Stimulated activated CD8-positive, alpha-beta memory T cell treated with anti-CD3 and anti-CD28 coated beads, Interleukin-7, amount 100 ng/mL, for 4 hours (primary cell): ENCODE measurements at regions not wholly inside any gene's neighbourhood (a gene's known extent, or its start where the extent isn't known, plus 50 kb on each side); places are given as distances from the start of the nearest gene placed in this dataset.

Experiments used
- DNase-seq, 2 donors: peaks; one replicate each; pipeline ENCODE4 v3.0.0-alpha.2; 2020; ENCODE audit warnings: low read depth in 2 of 2

DNA sequence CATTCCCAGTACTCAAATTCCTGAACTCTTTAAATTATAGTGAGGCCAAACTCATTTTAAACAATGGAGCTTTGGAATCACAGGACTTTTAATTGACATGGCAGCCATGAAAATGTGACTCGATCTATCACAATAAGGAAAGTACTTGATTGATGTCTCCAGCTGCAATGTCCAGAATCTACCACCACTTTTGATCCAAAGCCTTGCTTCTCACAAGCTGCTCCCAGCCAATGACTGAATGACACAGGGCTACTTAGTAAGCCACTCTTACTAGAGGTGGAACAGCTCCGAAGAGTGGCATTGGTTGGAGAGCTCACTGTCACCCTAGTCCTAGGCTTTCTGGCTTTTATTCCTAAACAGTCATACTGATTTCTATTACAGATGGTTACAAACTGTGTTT lies 270.1 kb downstream of the IRS1 start:
- DNase-seq: no peak

DNA sequence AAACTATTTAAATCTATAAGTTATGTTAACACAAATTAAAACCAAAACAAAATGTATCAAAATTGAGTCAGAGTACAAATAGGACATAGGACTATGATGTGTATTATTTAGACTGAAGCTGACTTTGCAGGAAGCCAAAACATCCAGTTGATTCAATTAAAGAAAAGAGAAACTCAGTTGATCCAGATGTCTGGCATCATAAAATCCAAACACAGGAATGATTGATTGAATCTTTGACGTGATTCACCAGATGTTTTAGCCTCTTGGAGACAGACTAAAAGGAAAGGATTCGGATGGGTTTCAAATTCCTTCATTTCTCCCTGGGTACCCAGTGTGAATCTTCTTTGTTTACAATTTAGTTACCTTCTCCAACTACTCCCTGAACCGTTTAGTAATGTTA lies 272.9 kb downstream of the IRS1 start:
- no peak for DNase-seq

DNA sequence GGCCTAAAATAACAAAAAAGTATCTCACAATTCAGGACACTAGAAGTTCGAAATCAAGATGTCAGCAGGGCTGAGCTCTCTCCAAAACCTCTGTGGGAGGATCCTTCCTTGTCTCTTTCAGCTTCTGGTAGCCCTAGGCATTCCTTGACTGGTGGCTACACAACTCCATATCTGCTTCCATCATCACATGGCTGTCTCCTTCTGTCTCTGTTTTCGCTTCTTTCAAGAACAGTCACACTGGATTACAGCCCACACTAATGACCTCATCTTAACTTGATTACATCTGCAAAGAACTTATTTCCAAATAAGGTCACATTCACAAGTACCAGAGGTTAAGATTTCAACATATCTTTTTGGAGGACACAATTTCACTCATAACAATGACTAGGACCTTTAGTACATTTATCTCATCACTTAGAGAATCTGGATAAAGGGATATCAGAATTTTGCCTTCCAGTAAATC lies 275.2 kb downstream of the IRS1 start:
- no peak for DNase-seq

DNA sequence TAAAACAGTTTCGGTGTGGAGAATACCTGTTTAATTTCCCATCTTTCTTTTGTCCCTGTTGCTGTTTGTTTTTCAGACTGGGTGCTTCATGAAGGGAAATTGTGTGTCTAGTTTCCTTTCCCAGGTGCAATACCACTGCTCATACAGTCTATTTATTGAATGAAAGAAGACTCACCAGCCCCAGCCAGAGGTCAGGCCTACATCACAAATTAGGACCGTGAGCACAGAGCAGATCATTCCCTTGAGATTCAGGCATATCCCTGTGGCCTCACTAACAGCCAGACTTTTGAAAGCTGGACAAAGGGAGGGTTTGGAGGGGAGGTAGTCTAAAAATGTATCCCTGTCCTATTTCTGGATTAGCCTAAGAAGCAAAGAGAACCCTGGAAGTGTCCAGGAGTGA lies 278.9 kb downstream of the IRS1 start:
- no peak for DNase-seq

DNA sequence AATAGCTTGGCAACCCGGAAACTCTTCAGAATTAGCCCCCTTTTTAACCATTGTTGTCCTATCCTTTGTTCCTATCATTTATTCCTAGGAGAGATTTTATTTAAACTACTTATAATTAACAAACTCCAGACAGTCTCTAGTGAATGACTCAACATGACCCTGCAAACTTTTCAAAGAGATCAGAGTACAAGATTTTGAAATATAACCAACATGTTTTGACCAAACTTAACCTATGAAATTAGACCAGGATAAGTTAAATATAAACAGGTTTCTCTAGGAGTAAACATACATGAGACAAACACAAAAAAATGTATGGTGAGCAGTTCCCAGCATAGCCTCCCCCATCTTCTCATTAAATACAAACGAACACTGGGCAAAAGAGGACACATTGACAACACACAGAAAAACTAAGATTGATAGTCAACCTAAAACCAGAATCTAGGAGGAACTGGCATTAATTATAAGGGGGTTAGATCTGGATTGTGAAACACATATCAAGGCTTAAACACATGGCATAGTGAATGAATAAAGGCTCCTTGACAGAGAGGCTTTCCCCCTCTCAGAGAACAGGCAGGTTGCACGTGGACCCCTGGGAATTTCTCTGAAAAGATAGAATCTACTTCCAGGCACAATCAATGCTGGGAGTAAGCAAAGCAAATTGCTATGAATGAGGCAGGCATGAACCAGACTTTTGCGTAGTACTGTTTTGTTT lies 284.1 kb downstream of the IRS1 start:
- DNase-seq: no peak

DNA sequence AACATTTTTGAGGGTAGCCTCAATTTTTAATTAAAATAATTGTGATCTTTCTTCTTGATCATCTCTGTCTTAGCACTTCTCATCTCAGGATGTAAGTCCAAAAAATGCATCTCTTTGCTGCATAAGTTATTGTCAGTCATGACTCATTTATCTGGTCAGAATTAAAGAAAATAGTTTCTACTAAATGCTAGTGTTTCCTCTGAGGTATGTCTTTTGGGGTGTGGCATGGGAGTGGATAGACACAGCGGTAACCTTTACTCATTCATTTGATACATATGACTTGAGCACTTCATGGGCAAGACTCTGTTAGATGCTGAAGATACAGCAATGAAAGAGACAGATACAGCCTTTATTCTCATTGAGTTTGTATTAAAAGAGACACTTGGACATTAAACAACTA lies 284.7 kb downstream of the IRS1 start:
- DNase-seq: no peak

DNA sequence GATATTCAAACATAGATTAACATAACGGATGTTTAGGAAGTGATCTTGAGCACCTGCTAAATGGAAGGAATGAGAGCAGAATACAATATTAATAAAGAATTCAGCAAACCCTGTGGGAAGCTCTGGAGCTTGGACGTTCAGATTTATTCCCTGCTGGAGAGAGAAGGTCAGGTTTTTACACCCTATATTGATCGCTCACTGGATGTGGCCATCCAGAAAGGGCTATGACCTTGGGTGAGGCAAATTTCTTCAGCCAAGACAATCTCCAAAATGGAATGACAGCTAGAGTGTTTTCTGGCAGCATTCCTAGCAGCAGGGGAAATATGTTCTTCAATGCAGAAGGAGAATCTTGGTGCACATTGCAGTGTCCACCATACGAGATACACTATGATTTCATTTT lies 288.3 kb downstream of the IRS1 start:
- no peak for DNase-seq

DNA sequence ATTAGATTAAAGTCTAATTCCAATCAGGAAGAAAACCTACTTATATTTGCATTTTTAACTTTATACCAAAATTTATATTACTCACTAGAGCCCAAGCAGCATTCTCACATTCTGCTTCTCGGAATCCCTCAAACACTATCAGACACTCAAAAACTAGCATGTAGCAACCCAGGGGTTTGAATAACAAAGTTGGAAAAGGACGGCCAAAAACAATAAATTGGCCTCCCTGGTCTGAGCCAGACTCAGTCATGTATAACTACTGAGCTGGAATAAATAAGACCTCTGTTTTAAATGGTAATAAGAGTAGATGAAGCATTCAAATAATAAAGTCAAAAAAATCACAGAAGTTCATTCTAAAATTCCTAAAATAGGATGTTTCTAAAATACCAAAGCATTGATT lies 290.9 kb downstream of the IRS1 start:
- DNase-seq: no peak

DNA sequence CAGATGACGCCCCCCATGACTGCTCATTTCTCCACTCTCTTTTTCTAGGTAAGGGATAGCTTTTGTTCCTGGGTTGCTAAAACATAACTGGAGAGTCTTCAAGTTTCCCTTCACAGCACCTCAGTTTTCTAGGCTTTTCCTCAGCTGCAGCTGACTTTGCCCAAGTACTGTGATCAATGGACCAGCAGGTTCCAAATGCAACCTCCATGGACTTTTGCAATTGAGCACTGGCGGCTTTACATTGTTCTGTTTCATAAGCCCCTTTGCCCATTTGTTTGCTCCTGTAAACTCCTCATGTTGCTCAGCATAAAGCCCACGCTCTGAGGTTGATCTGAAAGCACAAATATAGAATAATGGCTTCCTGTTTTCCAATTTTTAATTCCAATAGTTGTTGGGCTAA lies 291.6 kb downstream of the IRS1 start:
- no peak for DNase-seq

DNA sequence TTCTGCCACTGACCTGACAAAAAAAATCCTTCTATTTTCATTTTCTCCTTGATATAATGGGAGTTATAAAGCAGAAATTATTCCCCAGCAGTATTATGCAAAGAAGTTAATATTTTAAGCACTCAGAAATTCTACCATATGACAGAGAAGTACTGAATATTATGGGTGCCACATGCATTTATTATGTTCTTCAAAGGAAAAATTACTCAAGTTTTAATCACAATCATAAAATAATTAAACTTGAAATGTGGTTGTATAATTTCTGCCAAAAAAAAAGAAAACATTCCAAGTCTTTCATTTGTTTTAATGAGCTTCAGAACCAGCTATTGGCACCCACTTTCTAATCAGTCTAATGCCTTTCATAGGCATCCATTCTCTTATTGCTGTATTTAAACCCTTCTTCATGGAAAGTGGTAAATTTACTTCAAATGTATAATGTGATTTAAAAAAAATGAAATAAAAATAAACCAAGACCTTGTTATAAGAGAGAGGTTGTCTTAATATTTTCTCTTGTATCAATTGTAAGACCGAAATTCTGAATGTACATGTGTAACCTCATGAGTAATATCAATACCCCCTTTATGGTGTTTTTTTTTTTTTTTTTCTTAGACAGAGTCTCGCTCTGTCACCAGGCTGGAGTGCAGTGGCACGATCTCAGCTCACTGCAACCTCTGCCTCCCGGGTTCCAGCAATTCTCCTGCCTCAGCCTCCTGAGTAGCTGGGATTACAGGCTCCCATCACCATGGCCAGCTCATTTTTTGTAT lies 302.3 kb downstream of the IRS1 start:
- no peak for DNase-seq

DNA sequence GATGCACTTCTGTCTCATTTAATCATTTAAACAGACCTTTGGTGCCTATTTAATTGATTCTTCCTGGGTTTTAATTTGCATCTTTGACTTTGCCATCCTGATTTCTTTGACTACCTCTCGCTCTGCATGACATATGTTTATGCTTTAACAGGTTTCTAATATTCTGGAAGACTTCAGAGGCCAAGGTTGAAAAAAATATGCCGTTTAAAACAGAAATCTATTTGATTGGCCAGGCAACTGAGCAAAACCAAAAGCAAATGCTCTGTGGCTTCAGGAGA lies 303.4 kb downstream of the IRS1 start:
- no peak for DNase-seq

DNA sequence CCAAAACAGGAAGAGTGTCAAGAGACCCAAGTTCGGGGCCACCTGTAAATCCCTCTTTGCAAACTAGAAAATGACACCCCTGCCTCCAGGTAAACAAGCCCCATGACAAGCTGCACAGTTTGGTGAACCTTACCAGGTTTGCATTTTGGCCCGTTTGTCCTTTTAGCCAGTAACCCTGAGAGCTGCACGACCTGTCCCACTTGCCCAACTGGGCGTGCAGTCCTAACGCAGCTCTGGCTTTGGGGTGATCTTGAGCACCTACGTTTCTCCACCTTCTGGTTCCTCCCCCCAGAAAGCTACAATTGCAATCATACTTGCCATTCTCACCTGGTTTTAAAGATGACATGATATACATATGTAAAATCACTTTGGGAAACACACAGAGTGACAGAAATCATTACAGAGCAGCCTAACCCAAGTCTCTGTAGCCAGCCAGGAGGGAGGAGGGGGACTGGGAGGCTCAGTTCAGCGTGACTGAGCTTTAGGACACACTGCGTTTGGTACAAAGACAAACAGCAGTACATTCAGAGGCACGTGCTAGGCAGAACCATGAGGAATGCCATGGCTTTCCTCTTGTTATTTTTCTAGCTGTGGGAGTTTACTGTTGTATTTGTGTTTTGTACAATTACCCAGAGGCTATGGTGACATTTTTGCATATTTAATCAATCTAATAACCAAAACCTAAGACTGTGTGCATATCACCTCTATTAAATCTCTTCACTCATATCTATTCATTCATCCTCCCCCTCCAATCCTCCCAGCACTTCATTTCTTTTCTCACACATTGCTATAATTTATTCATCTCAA lies 304.0 kb downstream of the IRS1 start:
- no peak for DNase-seq

DNA sequence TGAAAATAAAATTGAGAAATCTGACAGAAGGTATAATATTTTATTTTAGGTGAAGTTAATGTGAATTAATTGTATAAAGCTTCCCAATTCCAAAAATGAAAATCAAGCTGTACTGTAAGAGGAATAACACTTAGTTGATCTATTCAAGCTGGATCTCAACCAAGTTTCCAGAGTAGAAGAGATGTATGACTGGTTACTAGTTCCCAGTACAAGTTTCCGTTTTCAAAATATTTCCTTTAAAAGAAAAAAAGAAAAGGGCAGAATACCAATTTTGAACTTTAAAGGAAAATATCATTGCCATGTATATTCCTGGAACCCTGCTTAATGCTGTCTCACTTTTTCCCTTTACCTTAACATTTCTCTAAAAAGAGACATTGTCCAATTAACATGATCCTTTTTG lies 308.5 kb downstream of the IRS1 start:
- DNase-seq: no peak

DNA sequence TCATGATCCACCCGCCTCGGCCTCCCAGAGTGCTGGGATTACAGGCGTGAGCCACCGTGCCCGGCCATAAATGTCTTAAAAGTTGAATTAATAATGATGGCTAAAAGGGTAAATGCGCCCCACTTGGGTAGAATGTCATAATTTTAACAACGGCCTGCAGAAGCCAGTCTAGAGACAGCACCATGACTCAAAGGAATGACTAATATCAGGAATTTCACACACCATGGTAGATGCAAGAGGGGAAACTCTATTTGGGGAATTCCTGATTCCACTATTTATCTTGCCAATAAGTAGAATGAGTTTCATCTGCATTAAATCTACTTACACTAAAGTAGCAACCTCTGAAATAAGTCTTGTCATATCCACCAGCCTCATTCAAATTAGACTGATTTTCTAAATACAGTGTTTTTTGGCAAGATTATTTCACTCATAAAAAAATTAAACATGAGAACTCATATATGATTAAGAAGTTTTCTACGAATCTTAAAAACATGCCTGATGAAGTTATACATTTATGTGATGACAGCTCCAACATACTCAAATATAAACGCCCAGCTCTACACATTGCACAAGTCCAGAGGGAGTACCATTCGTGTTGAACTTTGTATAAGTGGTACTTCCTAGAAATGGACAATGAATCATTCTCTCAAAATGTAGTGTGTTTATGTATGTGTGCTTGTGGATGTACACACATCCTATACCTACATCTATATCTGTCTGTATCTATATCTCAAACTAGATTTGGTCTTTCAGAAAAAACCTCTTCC lies 309.7 kb downstream of the IRS1 start:
- DNase-seq: no peak

DNA sequence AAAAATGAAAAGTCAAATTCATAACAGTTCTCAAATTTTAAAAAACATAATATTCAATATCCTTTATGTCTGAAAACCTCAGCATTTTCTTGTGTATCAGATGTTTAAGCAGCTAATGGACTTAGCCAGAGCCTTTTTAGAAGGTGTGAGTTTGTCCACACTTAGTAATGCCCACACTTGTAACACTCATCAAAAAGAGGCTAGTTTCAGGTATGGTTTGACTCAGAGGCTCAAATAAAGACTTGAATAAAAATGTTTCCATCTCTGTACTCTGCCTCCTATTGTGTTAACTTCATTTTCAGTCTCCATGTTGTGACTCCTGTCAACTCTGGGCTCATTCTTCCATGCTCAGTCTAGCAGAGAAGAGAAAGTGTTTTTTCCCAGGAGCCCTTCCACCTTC lies 311.6 kb downstream of the IRS1 start:
- no peak for DNase-seq

DNA sequence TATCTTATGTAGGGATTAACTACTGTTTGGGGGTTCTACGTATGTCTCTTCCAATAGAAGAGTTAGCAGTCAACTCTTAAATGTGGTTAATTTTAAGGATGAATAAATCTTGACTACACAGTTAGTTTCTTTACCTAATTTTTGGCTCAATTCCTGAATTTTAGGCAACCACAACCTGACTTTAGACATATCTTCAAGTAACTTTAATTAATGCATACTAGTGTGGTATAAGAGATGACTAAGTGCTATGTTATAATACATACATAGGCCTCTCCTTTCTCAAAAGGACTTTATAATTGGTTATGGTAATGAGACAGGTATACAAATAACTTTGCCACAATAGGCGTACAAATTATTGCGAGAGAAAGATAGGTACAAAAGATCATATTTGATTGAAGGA lies 312.0 kb downstream of the IRS1 start:
- DNase-seq: no peak

DNA sequence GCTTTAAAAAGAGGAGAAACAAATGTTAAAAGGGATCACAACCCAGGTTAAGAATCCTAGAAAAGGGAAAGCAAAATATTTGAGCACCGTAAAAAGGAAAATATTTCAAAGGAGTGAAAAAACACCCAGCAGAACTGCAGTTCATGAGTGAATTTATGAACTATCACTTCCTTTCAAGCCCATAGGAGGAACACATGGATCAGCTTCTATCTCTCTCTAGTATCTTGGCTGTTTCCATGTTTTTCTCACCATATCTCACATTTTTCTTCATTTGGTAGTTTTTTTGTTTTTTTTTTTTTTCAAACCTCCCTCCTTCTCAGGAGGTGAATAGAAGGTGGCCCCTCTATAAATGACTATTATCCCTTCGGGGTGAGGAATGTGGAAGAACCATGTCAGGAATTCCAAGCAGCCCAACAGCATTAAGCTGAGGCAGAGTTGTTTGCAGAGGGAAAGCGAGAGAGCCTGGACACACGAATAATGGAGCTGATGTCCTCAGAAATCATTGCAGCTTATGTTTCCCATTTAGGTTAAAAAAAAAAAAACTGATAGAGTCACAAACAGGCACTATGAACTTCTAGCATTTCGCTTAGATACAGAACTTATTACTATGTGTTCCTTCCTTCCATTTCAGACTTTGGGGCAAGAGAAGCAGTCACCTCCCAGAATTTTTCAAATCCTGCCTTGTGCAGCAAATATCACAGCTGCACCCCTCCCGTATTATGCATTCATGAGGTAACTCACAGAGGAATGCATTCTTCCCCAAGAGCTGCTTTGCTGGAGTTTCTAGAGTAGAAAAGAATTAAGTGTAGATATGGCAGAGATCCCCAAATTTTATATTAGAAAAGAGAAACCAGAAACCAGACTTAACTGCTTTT lies 315.6 kb downstream of the IRS1 start:
- no peak for DNase-seq

DNA sequence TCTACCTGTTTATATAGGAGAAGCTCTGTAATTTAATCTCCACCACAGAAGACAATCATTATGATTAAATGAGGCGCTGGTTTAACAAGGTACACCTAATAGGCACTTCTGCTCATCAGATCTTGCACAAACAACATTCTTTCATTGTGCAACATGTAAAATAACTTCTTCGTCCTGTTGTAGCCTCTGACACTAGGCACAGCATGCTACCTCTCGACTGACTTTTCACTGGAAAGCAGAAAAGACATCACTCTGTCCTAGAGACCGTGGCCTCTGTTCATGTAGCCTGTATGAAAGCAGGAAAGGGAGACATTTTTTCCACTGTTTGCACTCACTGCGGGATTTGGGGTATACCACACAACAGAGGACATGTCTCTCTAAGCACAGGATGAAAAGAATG lies 316.5 kb downstream of the IRS1 start:
- DNase-seq: no peak

DNA sequence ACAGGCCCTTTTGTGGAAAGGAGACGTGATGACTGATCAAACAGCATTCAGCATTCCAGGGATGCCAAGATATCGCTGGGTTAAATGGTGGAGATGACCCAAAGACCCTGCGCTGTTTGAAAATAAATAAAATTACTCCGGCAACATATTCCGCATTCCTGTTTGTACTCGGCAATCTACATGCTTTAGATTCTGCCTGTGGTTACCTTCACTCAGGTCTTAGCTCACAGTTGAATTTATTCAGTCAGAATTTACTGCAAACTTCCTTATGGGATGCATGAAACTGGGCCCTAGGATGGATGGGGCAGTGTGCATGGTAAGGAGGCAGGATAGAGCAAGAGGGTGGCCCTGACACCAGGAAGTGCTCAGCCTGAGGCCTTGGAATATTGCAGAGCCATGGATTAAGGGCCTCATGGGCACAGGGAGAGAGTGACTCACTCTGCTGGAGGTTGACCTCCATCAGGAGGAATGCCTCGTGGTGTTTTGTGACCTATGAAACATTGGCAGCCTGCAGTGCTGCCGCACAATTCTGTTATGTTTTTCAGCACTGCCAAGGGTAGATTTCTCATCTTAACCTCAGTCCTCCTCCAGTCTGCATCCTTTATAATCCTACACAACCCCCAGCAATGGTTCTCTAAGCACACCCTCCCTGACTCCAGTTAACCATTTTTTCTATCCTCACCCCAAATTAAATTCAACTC lies 321.4 kb downstream of the IRS1 start:
- no peak for DNase-seq
